ENCODE measurements at regions not wholly inside any gene's neighbourhood (a gene's known extent, or its start where the extent isn't known, plus 50 kb on each side); places are given as distances from the start of the nearest gene placed in this dataset.

DNA sequence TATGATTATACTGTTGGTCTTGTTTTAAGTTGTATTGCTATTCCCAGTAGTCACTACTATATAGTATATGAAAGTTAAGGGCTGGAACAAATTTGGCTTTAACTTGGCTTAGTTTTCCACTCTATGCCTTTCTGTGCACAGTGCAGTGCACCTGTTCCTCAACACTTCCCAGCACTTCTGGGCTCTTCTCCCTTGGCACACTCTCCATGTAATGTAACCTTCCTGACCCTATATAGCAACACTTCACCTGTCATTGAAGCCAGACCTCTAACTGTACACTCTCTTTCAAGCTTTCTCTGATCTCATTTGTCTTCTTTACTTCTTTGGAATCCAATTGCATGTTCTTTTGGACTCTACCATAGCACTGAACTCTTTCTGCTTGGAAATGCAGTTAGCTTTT, 83.9 kb upstream of the SMIM30 start:
- H2BK15ac ChIP-seq (ENCODE audit: low read length) = no peak overlapping the region
- H2AK5ac ChIP-seq (ENCODE audit: low read depth, low read length) = no peak overlapping the region
- H3K27me3 ChIP-seq (ENCODE audit: control insufficient read depth in 3 of 3, insufficient read depth in 3 of 3, low read depth in 1 of 3, low read length in 3 of 3) = no peaks in the 10 kb centered on the region
- H3K9me3 ChIP-seq (replicated peaks in 1 of 2; ENCODE audit: control insufficient read depth in 2 of 2, insufficient read depth in 1 of 2, low read depth in 1 of 2, low read length in 2 of 2) = no peaks in the 10 kb centered on the region
- H2BK120ac ChIP-seq (ENCODE audit: low read depth, low read length) = no peak overlapping the region
- H3K4me1 ChIP-seq (ENCODE audit: control insufficient read depth in 2 of 2, insufficient read depth in 1 of 2, low read depth in 1 of 2, low read length in 2 of 2) = no peaks in the 10 kb centered on the region
- H2BK12ac ChIP-seq (ENCODE audit: low read length) = no peak overlapping the region
- DNase-seq (ENCODE audit: low spot score) = no peak
- H3K23ac ChIP-seq (ENCODE audit: low read depth, low read length, poor library complexity) = no peak overlapping the region
- H3K4me3 ChIP-seq (ENCODE audit: low read length in 2 of 2) = no peak overlapping the region
- no peaks in the 10 kb centered on the region for H3K36me3 ChIP-seq (replicated peaks in 1 of 2; ENCODE audit: control insufficient read depth in 2 of 2, insufficient read depth in 2 of 2, low read length in 2 of 2)
- H3K27ac ChIP-seq (replicated peaks; ENCODE audit: low read length) = no peak overlapping the region
- no peak overlapping the region for H4K91ac ChIP-seq (ENCODE audit: low read depth, low read length, poor library complexity)
- H3K4ac ChIP-seq (ENCODE audit: low read length) = no peak overlapping the region
- H3K4me2 ChIP-seq (ENCODE audit: insufficient read depth, low read length, poor library complexity, severe bottlenecking) = no peak overlapping the region
- H3K14ac ChIP-seq (ENCODE audit: low read length) = no peak overlapping the region
- H3K79me1 ChIP-seq (ENCODE audit: low read depth, low read length) = no peaks in the 10 kb centered on the region
- H3K9ac ChIP-seq (ENCODE audit: low read depth, low read length, poor library complexity) = no peak overlapping the region
- H3K18ac ChIP-seq (ENCODE audit: low read length) = no peak overlapping the region
- H4K8ac ChIP-seq (ENCODE audit: low read depth, low read length) = no peak overlapping the region
- no peak overlapping the region for H2BK5ac ChIP-seq (ENCODE audit: low read length)
- H2AFZ ChIP-seq (ENCODE audit: low read length) = no peak overlapping the region

DNA sequence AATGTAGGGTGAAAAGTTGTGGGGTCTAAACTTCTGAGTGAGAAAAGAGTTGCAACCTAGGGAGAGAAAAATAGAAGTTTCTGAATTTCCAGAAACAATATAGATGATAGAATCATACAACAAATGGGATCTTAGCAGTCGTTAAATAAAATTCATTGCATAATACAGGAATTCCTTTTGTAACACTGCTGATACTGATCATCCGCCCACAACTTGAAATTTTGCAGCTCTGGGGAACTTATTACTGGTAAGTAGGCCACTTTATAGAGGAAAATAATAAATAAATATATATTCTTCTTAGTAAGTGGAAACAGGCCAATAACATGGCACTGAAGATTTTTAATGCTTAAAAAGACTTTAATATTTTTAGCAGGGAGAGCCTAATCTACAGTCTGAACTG, 81.9 kb upstream of the SMIM30 start:
- Histone ChIP-seq H2AK5ac (ENCODE audit: low read depth, low read length) (no peak overlapping the region), H3K23ac (ENCODE audit: low read depth, low read length, poor library complexity) (no peak overlapping the region), H3K18ac (ENCODE audit: low read length) (no peak overlapping the region), H3K4me2 (ENCODE audit: insufficient read depth, low read length, poor library complexity, severe bottlenecking) (no peak overlapping the region), H2BK12ac (ENCODE audit: low read length) (no peak overlapping the region), H3K4ac (ENCODE audit: low read length) (no peak overlapping the region), H2BK15ac (ENCODE audit: low read length) (no peak overlapping the region), H2AFZ (ENCODE audit: low read length) (no peak overlapping the region), H3K4me1 (ENCODE audit: control insufficient read depth in 2 of 2, insufficient read depth in 1 of 2, low read depth in 1 of 2, low read length in 2 of 2) (no peaks in the 10 kb centered on the region), H2BK120ac (ENCODE audit: low read depth, low read length) (no peak overlapping the region), H3K9ac (ENCODE audit: low read depth, low read length, poor library complexity) (no peak overlapping the region), H4K8ac (ENCODE audit: low read depth, low read length) (no peak overlapping the region), H3K14ac (ENCODE audit: low read length) (no peak overlapping the region), H3K27me3 (ENCODE audit: control insufficient read depth in 3 of 3, insufficient read depth in 3 of 3, low read depth in 1 of 3, low read length in 3 of 3) (no peaks in the 10 kb centered on the region), H3K79me1 (ENCODE audit: low read depth, low read length) (no peaks in the 10 kb centered on the region), H2BK5ac (ENCODE audit: low read length) (no peak overlapping the region), H4K91ac (ENCODE audit: low read depth, low read length, poor library complexity) (no peak overlapping the region), H3K36me3 (replicated peaks in 1 of 2; ENCODE audit: control insufficient read depth in 2 of 2, insufficient read depth in 2 of 2, low read length in 2 of 2) (no peaks in the 10 kb centered on the region), H3K4me3 (ENCODE audit: low read length in 2 of 2) (no peak overlapping the region), H3K9me3 (replicated peaks in 1 of 2; ENCODE audit: control insufficient read depth in 2 of 2, insufficient read depth in 1 of 2, low read depth in 1 of 2, low read length in 2 of 2) (no peaks in the 10 kb centered on the region), H3K27ac (replicated peaks; ENCODE audit: low read length) (no peak overlapping the region)
- WGBS, 2 donors (ENCODE audit: extremely low coverage in 2 of 2, insufficient read length in 2 of 2, insufficient replicate concordance in 1 of 2) = no CpG with 5 or more reads among the region's 2 CpGs
- no peak for DNase-seq (ENCODE audit: low spot score)

- Histone ChIP-seq H3K79me1 (ENCODE audit: low read depth, low read length) (no peaks in the 10 kb centered on the region), H3K4me2 (ENCODE audit: insufficient read depth, low read length, poor library complexity, severe bottlenecking) (no peak overlapping the region), H3K23ac (ENCODE audit: low read depth, low read length, poor library complexity) (no peak overlapping the region), H3K14ac (ENCODE audit: low read length) (no peak overlapping the region), H2BK12ac (ENCODE audit: low read length) (no peak overlapping the region), H3K18ac (ENCODE audit: low read length) (no peak overlapping the region), H2AK5ac (ENCODE audit: low read depth, low read length) (no peak overlapping the region), H3K4ac (ENCODE audit: low read length) (no peak overlapping the region), H3K4me3 (ENCODE audit: low read length in 2 of 2) (no peak overlapping the region), H3K9ac (ENCODE audit: low read depth, low read length, poor library complexity) (no peak overlapping the region), H3K36me3 (replicated peaks in 1 of 2; ENCODE audit: control insufficient read depth in 2 of 2, insufficient read depth in 2 of 2, low read length in 2 of 2) (no peaks in the 10 kb centered on the region), H3K4me1 (ENCODE audit: control insufficient read depth in 2 of 2, insufficient read depth in 1 of 2, low read depth in 1 of 2, low read length in 2 of 2) (no peaks in the 10 kb centered on the region), H4K91ac (ENCODE audit: low read depth, low read length, poor library complexity) (no peak overlapping the region), H3K27ac (replicated peaks; ENCODE audit: low read length) (no peak overlapping the region), H3K27me3 (ENCODE audit: control insufficient read depth in 3 of 3, insufficient read depth in 3 of 3, low read depth in 1 of 3, low read length in 3 of 3) (no peaks in the 10 kb centered on the region), H2AFZ (ENCODE audit: low read length) (no peak overlapping the region), H3K9me3 (replicated peaks in 1 of 2; ENCODE audit: control insufficient read depth in 2 of 2, insufficient read depth in 1 of 2, low read depth in 1 of 2, low read length in 2 of 2) (no peaks in the 10 kb centered on the region), H2BK15ac (ENCODE audit: low read length) (no peak overlapping the region), H4K8ac (ENCODE audit: low read depth, low read length) (no peak overlapping the region), H2BK5ac (ENCODE audit: low read length) (no peak overlapping the region), H2BK120ac (ENCODE audit: low read depth, low read length) (no peak overlapping the region)
- WGBS, 2 donors (ENCODE audit: extremely low coverage in 2 of 2, insufficient read length in 2 of 2, insufficient replicate concordance in 1 of 2) = no CpG with 5 or more reads among the region's 2 CpGs
- no peak for DNase-seq (ENCODE audit: low spot score)
Measured at GRCh38 chr7:113199841-113200240, 81.5 kb upstream of the SMIM30 start.

DNA sequence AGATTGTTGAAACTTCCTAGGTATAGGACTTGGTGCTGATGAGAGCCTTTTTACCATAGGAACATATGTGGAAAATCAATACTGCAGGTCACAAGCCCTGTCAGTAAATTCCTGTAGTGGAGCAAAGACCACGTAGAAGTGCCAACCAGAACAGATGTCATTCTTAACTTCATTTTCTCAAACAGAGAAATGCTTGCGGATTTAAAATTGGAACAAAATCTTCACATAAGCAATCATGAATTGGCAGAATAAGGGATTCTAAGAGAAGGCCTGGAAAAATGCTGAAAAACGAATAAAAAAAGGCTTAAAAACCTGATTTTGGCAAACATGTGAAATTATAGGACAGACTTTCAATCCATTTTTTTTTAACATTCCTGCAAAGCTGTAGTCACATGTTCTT, 80.8 kb upstream of the SMIM30 start:
- Histone ChIP-seq H2AK5ac (ENCODE audit: low read depth, low read length) (no peak overlapping the region), H2BK12ac (ENCODE audit: low read length) (no peak overlapping the region), H3K23ac (ENCODE audit: low read depth, low read length, poor library complexity) (no peak overlapping the region), H3K27ac (replicated peaks; ENCODE audit: low read length) (no peak overlapping the region), H3K79me1 (ENCODE audit: low read depth, low read length) (no peaks in the 10 kb centered on the region), H4K8ac (ENCODE audit: low read depth, low read length) (no peak overlapping the region), H3K14ac (ENCODE audit: low read length) (no peak overlapping the region), H3K9ac (ENCODE audit: low read depth, low read length, poor library complexity) (no peak overlapping the region), H3K9me3 (replicated peaks in 1 of 2; ENCODE audit: control insufficient read depth in 2 of 2, insufficient read depth in 1 of 2, low read depth in 1 of 2, low read length in 2 of 2) (no peaks in the 10 kb centered on the region), H3K4me3 (ENCODE audit: low read length in 2 of 2) (no peak overlapping the region), H4K91ac (ENCODE audit: low read depth, low read length, poor library complexity) (no peak overlapping the region), H2BK5ac (ENCODE audit: low read length) (no peak overlapping the region), H3K4ac (ENCODE audit: low read length) (no peak overlapping the region), H2BK120ac (ENCODE audit: low read depth, low read length) (no peak overlapping the region), H3K27me3 (ENCODE audit: control insufficient read depth in 3 of 3, insufficient read depth in 3 of 3, low read depth in 1 of 3, low read length in 3 of 3) (no peaks in the 10 kb centered on the region), H3K18ac (ENCODE audit: low read length) (no peak overlapping the region), H2BK15ac (ENCODE audit: low read length) (no peak overlapping the region), H3K4me1 (ENCODE audit: control insufficient read depth in 2 of 2, insufficient read depth in 1 of 2, low read depth in 1 of 2, low read length in 2 of 2) (no peaks in the 10 kb centered on the region), H2AFZ (ENCODE audit: low read length) (no peak overlapping the region), H3K4me2 (ENCODE audit: insufficient read depth, low read length, poor library complexity, severe bottlenecking) (no peak overlapping the region), H3K36me3 (replicated peaks in 1 of 2; ENCODE audit: control insufficient read depth in 2 of 2, insufficient read depth in 2 of 2, low read length in 2 of 2) (no peaks in the 10 kb centered on the region)
- no CpG with 5 or more reads among the region's 3 CpGs for WGBS, 2 donors (ENCODE audit: extremely low coverage in 2 of 2, insufficient read length in 2 of 2, insufficient replicate concordance in 1 of 2)
- DNase-seq (ENCODE audit: low spot score) = no peak
